ENCODE measurements at regions not wholly inside any gene's neighbourhood (a gene's known extent, or its start where the extent isn't known, plus 50 kb on each side); places are given as distances from the start of the nearest gene placed in this dataset.
"Not testable (repeated sequence)": the region's sequence is repeated elsewhere in the genome, so short reads cannot be mapped to it uniquely, and the experiment has no call there.

- not testable (repeated sequence) for DNase-seq
Observed at GRCh38 chr21:25531538-25532250, 75.6 kb downstream of the MRPL39 start.

- no peak for DNase-seq
Observed at GRCh38 chr21:25528515-25528914, 78.8 kb downstream of the MRPL39 start.

- DNase-seq: no peak
Observed at GRCh38 chr21:25518491-25518911, 88.8 kb downstream of the MRPL39 start.

- no peak for DNase-seq
Observed at GRCh38 chr21:25515484-25516405, 91.5 kb downstream of the MRPL39 start.

GRCh38 chr21:25513810-25514209, 93.5 kb downstream of the MRPL39 start:
- DNase-seq: peak in 1 of 2 experiments; percentile 31

- DNase-seq: no peak
Observed at GRCh38 chr21:25512095-25513081, 94.9 kb downstream of the MRPL39 start.

- DNase-seq: no peak
Observed at GRCh38 chr21:25509862-25510261, 97.4 kb downstream of the MRPL39 start.

- no peak for DNase-seq
Observed at GRCh38 chr21:25508364-25508763, 98.9 kb downstream of the MRPL39 start.

GRCh38 chr21:25507522-25507921, 99.8 kb downstream of the MRPL39 start:
- no peak for DNase-seq

GRCh38 chr21:25506887-25507286, 100.4 kb downstream of the MRPL39 start:
- no peak for DNase-seq

GRCh38 chr21:25506261-25506660, 101.0 kb downstream of the MRPL39 start:
- no peak for DNase-seq

GRCh38 chr21:25503981-25504380, 103.3 kb downstream of the MRPL39 start:
- DNase-seq: no peak

- peak; percentile 64 to 77 for DNase-seq
Observed at GRCh38 chr21:25501996-25502665, 105.2 kb downstream of the MRPL39 start.

- no peak for DNase-seq
Observed at GRCh38 chr21:25501462-25501861, 105.8 kb downstream of the MRPL39 start.

- no peak for DNase-seq
Observed at GRCh38 chr21:25500598-25500997, 106.7 kb downstream of the MRPL39 start.

- no peak for DNase-seq
Observed at GRCh38 chr21:25496825-25497482, 110.3 kb downstream of the MRPL39 start.

- DNase-seq: no peak
Observed at GRCh38 chr21:25494804-25495203, 112.5 kb downstream of the MRPL39 start.

GRCh38 chr21:25493722-25494121, 113.6 kb downstream of the MRPL39 start:
- no peak for DNase-seq

GRCh38 chr21:25491267-25491666, 116.0 kb downstream of the MRPL39 start:
- DNase-seq: no peak

GRCh38 chr21:25490742-25491141, 116.5 kb downstream of the MRPL39 start:
- DNase-seq: no peak

GRCh38 chr21:25489673-25490072, 117.6 kb downstream of the MRPL39 start:
- DNase-seq: no peak
